Fibroblast of skin of abdomen (primary cell): ENCODE measurements at regions not wholly inside any gene's neighbourhood (a gene's known extent, or its start where the extent isn't known, plus 50 kb on each side); places are given as distances from the start of the nearest gene placed in this dataset.

Experiments used
- DNase-seq: peaks from one replicate; pipeline ENCODE4 v3.0.0-alpha.2; 2013

GRCh38 chr4:31294655-31295480, 574.7 kb downstream of the PCDH7 start:
- DNase-seq: no peak

- no peak for DNase-seq
These were observed 578.6 kb downstream of the PCDH7 start for GRCh38 chr4:31298737-31299136.

- DNase-seq: no peak
These were observed 586.9 kb downstream of the PCDH7 start for GRCh38 chr4:31307029-31307428.

- no peak for DNase-seq
These were observed 604.6 kb downstream of the PCDH7 start for GRCh38 chr4:31324814-31325213.

GRCh38 chr4:31325300-31325699, 605.1 kb downstream of the PCDH7 start:
- no peak for DNase-seq

- no peak for DNase-seq
These were observed 606.9 kb downstream of the PCDH7 start for GRCh38 chr4:31327031-31327430.

- DNase-seq: peak; percentile 3
These were observed 608.8 kb downstream of the PCDH7 start for GRCh38 chr4:31328932-31329331.

- DNase-seq: no peak
These were observed 614.1 kb downstream of the PCDH7 start for GRCh38 chr4:31334086-31334910.

- DNase-seq: no peak
These were observed 617.8 kb downstream of the PCDH7 start for GRCh38 chr4:31338000-31338399.

GRCh38 chr4:31341601-31342359, 621.6 kb downstream of the PCDH7 start:
- DNase-seq: no peak

GRCh38 chr4:31343061-31343460, 622.9 kb downstream of the PCDH7 start:
- DNase-seq: no peak

- DNase-seq: no peak
These were observed 629.7 kb downstream of the PCDH7 start for GRCh38 chr4:31349907-31350306.

GRCh38 chr4:31351695-31352094, 631.5 kb downstream of the PCDH7 start:
- DNase-seq: no peak

- DNase-seq: no peak
These were observed 636.7 kb downstream of the PCDH7 start for GRCh38 chr4:31356839-31357238.

GRCh38 chr4:31360786-31361185, 640.6 kb downstream of the PCDH7 start:
- DNase-seq: peak; percentile 91

- DNase-seq: peak; percentile 16
These were observed 642.6 kb downstream of the PCDH7 start for GRCh38 chr4:31362756-31363155.

GRCh38 chr4:31365006-31365690, 645.0 kb downstream of the PCDH7 start:
- peak; percentile 29 for DNase-seq

- DNase-seq: peak; percentile 66
These were observed 645.9 kb downstream of the PCDH7 start for GRCh38 chr4:31366041-31366440.

- peak; percentile 40 for DNase-seq
These were observed 650.8 kb downstream of the PCDH7 start for GRCh38 chr4:31370866-31371465.

- no peak for DNase-seq
These were observed 654.2 kb downstream of the PCDH7 start for GRCh38 chr4:31374256-31374960.

- no peak for DNase-seq
These were observed 655.8 kb downstream of the PCDH7 start for GRCh38 chr4:31375936-31376335.
